ENCODE measurements at regions not wholly inside any gene's neighbourhood (a gene's known extent, or its start where the extent isn't known, plus 50 kb on each side); places are given as distances from the start of the nearest gene placed in this dataset.

DNA sequence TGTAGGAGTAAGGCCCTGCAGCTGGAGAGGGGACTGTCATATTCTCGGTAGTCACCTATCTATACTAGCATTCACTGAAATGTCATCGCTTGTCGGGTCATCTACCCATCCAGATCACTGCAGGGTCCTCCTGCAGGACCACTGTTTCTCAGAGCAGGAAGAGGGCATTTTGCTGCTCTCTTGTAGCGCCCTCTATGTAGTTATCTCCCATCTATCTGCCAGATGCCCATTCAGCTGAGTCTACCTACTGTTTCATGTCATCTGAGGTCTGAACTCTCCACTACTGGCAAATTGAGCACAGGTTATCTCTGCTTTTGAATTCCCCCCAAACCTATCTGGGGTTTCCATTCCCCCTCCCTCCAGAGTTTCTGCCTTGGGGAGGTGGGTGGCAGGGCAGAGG, 258.2 kb upstream of the FOXD3 start:
- no peaks in the 10 kb centered on the region for H3K36me3 ChIP-seq
- no peak for DNase-seq
- intact Hi-C loops (cut with DNase I), result no loop called here
- peaks cover 0 to 6% (median 0%) of the 10 kb centered on the region in 7 donors for H3K27me3 ChIP-seq
- H3K27ac ChIP-seq, result no peak overlapping the region
- ATAC-seq, result no peak
- TF ChIP-seq, protein P1, sequence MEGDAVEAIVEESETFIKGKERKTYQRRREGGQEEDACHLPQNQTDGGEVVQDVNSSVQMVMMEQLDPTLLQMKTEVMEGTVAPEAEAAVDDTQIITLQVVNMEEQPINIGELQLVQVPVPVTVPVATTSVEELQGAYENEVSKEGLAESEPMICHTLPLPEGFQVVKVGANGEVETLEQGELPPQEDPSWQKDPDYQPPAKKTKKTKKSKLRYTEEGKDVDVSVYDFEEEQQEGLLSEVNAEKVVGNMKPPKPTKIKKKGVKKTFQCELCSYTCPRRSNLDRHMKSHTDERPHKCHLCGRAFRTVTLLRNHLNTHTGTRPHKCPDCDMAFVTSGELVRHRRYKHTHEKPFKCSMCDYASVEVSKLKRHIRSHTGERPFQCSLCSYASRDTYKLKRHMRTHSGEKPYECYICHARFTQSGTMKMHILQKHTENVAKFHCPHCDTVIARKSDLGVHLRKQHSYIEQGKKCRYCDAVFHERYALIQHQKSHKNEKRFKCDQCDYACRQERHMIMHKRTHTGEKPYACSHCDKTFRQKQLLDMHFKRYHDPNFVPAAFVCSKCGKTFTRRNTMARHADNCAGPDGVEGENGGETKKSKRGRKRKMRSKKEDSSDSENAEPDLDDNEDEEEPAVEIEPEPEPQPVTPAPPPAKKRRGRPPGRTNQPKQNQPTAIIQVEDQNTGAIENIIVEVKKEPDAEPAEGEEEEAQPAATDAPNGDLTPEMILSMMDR (IDR thresholded peaks at IDR 0.05), result no peak
- H3K4me1 ChIP-seq, result no peaks in the 10 kb centered on the region
- no peak overlapping the region for H3K4me3 ChIP-seq
- H3K9me3 ChIP-seq, result no peaks in the 10 kb centered on the region
- WGBS, 2 donors, result 75 to 81% methylated on average over 4 of the region's 4 CpGs

DNA sequence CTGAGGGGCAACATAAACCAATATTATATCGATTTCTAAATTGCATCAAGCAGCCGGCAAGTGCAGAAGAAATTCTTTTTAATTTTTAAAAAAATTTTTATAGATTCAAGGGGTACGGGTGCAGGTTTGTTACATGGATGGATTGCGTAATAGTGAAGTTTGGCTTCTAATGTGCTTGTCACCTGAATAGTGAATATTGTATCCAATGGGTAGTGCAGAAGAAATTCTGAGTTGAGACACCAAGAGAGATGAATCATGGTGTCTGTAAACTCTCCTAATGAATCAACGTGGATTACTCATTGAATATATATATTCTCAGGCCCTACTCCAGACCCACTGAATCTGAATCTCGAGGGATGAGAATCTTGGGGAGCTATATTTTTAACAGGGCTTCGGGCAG, 253.7 kb upstream of the FOXD3 start:
- intact Hi-C loops (cut with DNase I), result no loop called here
- TF ChIP-seq, protein P1 (IDR thresholded peaks at IDR 0.05), result no peak
- no peak for ATAC-seq
- Histone ChIP-seq H3K4me3 (no peak overlapping the region), H3K27ac (no peak overlapping the region), H3K27me3 (peaks cover 0 to 34% (median 22%) of the 10 kb centered on the region in 7 donors), H3K9me3 (no peaks in the 10 kb centered on the region), H3K4me1 (no peaks in the 10 kb centered on the region), H3K36me3 (no peaks in the 10 kb centered on the region)
- DNase-seq, result no peak
- 85 to 86% methylated on average over 7 of the region's 7 CpGs for WGBS, 2 donors

DNA sequence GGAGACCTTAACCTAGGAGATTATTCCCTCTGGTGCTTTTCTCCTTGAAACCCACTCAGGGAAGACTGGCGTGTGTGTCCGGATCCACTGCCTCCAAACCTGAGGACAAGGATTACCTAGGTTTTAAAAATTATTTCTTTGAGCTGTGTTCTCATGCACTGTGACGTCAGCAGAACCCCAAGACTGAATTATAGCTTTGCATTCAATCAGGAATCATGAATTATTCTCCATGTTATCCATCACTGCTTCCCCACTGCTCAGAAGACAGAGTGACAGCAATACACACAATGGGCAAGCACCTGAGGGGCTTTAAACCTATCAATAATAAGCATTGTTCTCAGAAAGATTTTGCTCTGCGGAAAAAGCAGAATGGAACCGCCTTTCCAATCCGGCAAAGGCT, 253.2 kb upstream of the FOXD3 start:
- no peak for DNase-seq
- Histone ChIP-seq H3K9me3 (no peaks in the 10 kb centered on the region), H3K27me3 (peaks cover 0 to 40% (median 28%) of the 10 kb centered on the region in 7 donors), H3K27ac (no peak overlapping the region), H3K4me1 (peaks cover 0 to 6% (median 0%) of the 10 kb centered on the region in 9 donors), H3K4me3 (no peak overlapping the region), H3K36me3 (no peaks in the 10 kb centered on the region)
- TF ChIP-seq, protein P1 (IDR thresholded peaks at IDR 0.05), result no peak
- ATAC-seq, result no peak
- intact Hi-C loops (cut with DNase I), result no loop called here
- WGBS, 2 donors, result 82 to 91% methylated on average over 6 of the region's 6 CpGs

DNA sequence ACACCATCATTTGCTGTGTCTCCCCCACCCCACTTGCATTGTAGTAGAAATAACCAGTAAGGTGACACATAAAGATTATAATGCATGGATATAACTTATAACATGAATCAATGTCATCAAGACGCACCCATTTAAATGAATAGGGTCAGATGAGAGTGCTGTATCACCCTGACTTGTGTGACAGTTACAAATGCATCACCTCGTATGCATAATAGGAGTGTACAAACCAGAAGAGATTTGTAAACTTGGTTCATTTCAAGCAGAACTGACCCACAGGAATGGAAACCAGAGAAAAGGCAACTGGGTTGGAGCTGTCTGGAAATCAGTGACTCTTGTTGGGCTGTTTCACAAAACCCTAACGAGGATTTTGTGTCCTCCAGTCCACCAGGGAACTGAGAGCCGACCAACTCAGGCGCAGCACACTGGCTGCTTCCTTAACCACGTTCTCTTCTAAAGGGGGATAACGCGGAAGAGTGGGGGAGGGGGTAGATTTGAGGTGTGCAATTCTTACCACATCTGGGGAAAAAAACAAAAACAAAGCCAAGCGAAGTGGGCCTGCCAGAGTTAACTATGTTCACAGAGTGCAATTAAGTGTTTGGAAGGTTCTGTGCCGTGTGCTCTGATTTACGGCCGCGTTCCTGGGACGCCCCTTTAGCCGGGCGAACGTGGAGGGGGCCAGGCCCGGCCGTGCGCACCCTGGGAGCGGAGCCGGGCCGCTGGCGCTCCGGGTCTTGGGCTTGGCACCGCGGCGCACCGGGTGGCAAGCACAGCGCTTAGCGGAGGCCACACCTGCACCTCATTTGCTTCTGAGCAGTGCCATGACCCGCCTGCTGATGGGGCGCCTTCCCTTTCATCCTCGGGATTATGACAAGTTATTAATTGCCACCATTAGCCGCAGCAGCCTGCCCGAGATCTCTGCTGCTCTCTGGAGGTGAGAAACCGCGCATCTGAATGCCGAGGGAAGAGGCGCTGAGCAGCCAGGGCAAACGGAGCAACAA, 248.8 kb upstream of the FOXD3 start:
- DNase-seq, result no peak
- no peak overlapping the region for H3K27ac ChIP-seq
- ATAC-seq, result peak in 3 of 8 donors; percentile 49 to 67 (median 52)
- H3K4me1 ChIP-seq, result peaks cover 0 to 8% (median 0%) of the 10 kb centered on the region in 9 donors
- 5 to 6% methylated on average over 41 of the region's 41 CpGs for WGBS, 2 donors
- TF ChIP-seq, protein P1 (IDR thresholded peaks at IDR 0.05), result peak in 6 of 9 donors; percentile 25 to 51 (median 44)
- H3K36me3 ChIP-seq, result no peaks in the 10 kb centered on the region
- H3K9me3 ChIP-seq, result peaks cover 0 to 16% (median 4%) of the 10 kb centered on the region in 11 donors
- H3K4me3 ChIP-seq, result peak overlapping the region in 8 of 10 donors; percentile 21 to 49 (median 32)
- intact Hi-C loops (cut with DNase I), result loop anchor here in 2 of 10 donors (10.0 kb wide), 1 partner anchor 109 kb away; no protein-coding TSS in a partner anchor
- peaks cover 6 to 80% (median 61%) of the 10 kb centered on the region in 7 donors for H3K27me3 ChIP-seq

All from heart right ventricle (tissue), 16 donors.